IMR-90 (cell line): ENCODE measurements at regions not wholly inside any gene's neighbourhood (a gene's known extent, or its start where the extent isn't known, plus 50 kb on each side); places are given as distances from the start of the nearest gene placed in this dataset.

Experiments
- CHD1 ChIP-seq: IDR thresholded peaks from 2 replicates; pipeline ENCODE4 v1.6.1; 2012; ENCODE audit warnings: low read depth, low read length, improper control_type of control experiment
- POLR2A ChIP-seq: IDR thresholded peaks from 2 replicates; pipeline ENCODE4 v1.6.1; 2012; ENCODE audit warnings: mild to moderate bottlenecking, low read depth, low read length
- RCOR1 ChIP-seq: IDR thresholded peaks from 2 replicates; pipeline ENCODE4 v1.6.1; 2012; ENCODE audit warnings: mild to moderate bottlenecking, low read length, improper control_type of control experiment; ENCODE audit not compliant: insufficient replicate concordance
- RFX5 ChIP-seq: IDR thresholded peaks from 2 replicates; pipeline ENCODE4 v1.8.0; 2012; ENCODE audit warnings: low read depth, mild to moderate bottlenecking, low read length, moderate library complexity
- TF ChIP-seq, protein P1 (sequence below): conservative IDR thresholded peaks from 2 replicates; pipeline ENCODE4 v1.5.1; 2012; ENCODE audit warnings: mild to moderate bottlenecking, low read depth, low read length, improper control_type of control experiment

DNA sequence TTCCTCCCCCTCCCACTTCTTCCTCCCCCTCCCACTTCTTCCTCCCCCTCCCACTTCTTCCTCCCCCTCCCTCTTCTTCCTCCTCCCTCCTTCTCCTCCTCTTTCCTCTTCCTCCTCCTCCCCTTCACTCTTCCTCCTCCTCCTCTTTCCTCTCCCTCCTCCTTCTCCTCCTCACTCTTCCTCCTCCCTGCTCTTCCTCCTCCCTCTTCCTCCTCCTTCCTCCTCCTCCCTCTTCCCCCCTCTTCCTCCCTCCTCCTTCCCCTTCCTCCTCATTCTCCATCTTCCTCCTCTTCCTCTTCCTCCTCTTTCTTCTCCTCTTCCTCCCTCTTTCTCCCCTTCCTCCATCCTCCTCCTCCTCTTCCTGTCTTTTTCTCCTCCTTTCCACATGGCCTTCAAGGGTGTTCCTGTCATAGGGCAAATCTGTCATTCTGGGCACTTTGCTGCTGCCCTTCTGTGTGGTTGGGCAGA, 111.4 kb downstream of the PHETA1 start:
- no peak for TF ChIP-seq RCOR1
- TF ChIP-seq, protein P1, sequence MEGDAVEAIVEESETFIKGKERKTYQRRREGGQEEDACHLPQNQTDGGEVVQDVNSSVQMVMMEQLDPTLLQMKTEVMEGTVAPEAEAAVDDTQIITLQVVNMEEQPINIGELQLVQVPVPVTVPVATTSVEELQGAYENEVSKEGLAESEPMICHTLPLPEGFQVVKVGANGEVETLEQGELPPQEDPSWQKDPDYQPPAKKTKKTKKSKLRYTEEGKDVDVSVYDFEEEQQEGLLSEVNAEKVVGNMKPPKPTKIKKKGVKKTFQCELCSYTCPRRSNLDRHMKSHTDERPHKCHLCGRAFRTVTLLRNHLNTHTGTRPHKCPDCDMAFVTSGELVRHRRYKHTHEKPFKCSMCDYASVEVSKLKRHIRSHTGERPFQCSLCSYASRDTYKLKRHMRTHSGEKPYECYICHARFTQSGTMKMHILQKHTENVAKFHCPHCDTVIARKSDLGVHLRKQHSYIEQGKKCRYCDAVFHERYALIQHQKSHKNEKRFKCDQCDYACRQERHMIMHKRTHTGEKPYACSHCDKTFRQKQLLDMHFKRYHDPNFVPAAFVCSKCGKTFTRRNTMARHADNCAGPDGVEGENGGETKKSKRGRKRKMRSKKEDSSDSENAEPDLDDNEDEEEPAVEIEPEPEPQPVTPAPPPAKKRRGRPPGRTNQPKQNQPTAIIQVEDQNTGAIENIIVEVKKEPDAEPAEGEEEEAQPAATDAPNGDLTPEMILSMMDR: no peak
- no peak for TF ChIP-seq CHD1
- no peak for TF ChIP-seq POLR2A
- no peak for TF ChIP-seq RFX5
